Glutamatergic neuron (in vitro differentiated cells): ENCODE measurements at regions not wholly inside any gene's neighbourhood (a gene's known extent, or its start where the extent isn't known, plus 50 kb on each side); places are given as distances from the start of the nearest gene placed in this dataset.

Experiments used
- DNase-seq: peaks from one replicate; pipeline ENCODE4 v3.0.0; 2022
- H3K27ac Mint-ChIP-seq: one replicate; pipeline ENCODE4 v1.8.0; 2020; ENCODE audit warnings: mild to moderate bottlenecking, mixed read lengths, inconsistent platforms; ENCODE audit not compliant: unreplicated experiment
- H3K27me3 Mint-ChIP-seq: one replicate; pipeline ENCODE4 v1.8.0; 2020; ENCODE audit warnings: mild to moderate bottlenecking, moderate library complexity, mixed read lengths, inconsistent platforms; ENCODE audit not compliant: unreplicated experiment
- H3K36me3 Mint-ChIP-seq: one replicate; pipeline ENCODE4 v1.8.0; 2020; ENCODE audit warnings: mild to moderate bottlenecking, mixed read lengths, inconsistent platforms; ENCODE audit not compliant: unreplicated experiment
- H3K4me1 Mint-ChIP-seq: one replicate; pipeline ENCODE4 v1.8.0; 2020; ENCODE audit warnings: mild to moderate bottlenecking, low read depth, mixed read lengths, inconsistent platforms; ENCODE audit not compliant: unreplicated experiment
- H3K4me3 Mint-ChIP-seq: one replicate; pipeline ENCODE4 v1.8.0; 2020; ENCODE audit warnings: mild to moderate bottlenecking, mixed read lengths, inconsistent platforms; ENCODE audit not compliant: unreplicated experiment
- H3K9me3 Mint-ChIP-seq: one replicate; pipeline ENCODE4 v1.8.0; 2020; ENCODE audit warnings: mild to moderate bottlenecking, moderate library complexity, mixed read lengths, inconsistent platforms; ENCODE audit not compliant: unreplicated experiment
- CTCF ChIP-seq: fragments of 200-600 bp; sonication (generic); IDR thresholded peaks from one replicate; pipeline ENCODE4 v1.5.0; 2021; ENCODE audit not compliant: partially characterized antibody, unreplicated experiment

- H3K4me3 Mint-ChIP-seq: no peak overlapping the region
- H3K27me3 Mint-ChIP-seq: peaks cover 1% of the 10 kb centered on the region
- TF ChIP-seq CTCF: no peak
- no peaks in the 10 kb centered on the region for H3K9me3 Mint-ChIP-seq
- H3K4me1 Mint-ChIP-seq: no peaks in the 10 kb centered on the region
- H3K36me3 Mint-ChIP-seq: no peaks in the 10 kb centered on the region
- DNase-seq: no peak
- H3K27ac Mint-ChIP-seq: no peak overlapping the region
These were observed 72.2 kb upstream of the ATP6AP2 start for GRCh38 chrX:40508560-40508959.

DNA sequence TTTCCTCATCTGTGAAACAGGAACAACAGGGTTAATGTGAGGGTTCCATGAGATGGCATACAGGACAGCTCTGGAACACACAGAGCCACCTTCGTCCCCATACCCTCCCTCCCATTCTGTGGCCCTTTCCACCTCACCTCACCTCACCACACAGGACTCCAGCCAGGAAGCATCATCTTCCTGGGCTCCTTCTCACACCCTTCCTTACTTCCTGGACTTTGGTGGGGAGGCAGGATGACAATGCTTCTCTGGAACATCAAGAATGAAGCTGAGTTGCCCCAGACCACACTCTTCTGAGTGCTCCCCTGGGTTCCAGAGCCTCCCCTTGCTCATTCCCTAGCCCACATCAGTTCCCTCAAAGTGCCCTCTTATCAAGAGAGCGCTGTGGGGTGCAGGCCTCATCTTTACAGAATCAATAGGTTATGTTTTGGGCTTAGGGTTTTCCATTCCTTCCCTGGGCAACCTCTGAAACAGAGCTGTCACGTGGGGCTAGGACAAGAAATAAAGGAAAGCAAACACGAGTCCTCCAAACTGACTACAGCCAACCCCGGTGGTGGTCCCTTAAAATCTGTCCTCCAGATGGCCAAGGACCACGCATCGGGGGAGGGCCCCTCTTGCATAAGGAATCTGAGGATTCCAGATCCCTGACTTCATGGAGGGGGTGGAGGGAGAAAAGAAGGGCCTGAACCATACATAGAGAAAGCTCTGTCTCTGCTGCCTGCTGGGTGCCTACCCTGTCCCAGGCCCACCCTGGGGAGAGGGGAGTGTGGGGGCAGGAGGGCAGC, 74.4 kb upstream of the ATP6AP2 start:
- Mint-ChIP-seq H3K27ac (no peak overlapping the region), H3K27me3 (peaks cover 1% of the 10 kb centered on the region)

DNA sequence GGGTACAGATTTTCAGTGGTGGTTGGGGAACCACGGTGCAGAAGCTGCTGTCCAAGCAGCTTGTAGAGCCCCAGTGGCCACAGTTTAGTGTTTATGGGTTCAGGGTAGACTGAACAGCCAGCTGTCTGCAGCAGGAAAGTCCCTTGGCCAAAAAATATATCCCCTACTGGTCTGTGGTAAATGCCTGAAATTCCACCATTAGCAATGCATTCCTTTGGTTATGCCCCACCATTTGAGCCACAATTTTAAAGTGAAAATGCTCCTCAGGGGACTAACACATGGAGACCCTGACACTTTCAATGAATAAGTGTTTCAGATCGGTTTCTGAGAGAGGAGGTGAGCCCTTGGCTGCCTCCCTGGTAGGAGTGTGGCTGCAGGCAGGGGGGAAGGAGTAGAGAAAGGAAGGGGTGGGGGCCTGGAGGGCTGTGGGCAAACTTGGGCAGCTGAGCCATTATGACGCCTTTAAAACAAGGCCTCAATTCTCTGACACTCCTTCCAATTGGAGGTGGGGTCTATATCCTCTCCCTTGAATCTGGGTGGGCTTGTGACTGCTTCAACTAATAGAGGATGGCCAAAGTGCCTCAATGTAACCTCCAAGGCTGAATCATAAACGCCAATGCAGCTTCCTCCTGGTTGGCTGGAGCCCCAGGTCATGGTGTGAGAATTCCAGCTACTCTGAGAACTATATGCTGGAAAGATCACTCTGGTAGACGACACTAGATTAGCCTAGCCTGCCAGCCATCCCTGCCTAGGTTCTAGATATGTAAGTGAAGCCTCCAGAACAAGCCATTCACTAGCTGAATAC, 75.8 kb upstream of the ATP6AP2 start:
- Mint-ChIP-seq H3K27me3 (peaks cover 1% of the 10 kb centered on the region), H3K4me3 (no peak overlapping the region), H3K4me1 (no peaks in the 10 kb centered on the region)

More for the DNA sequence above, 74.4 kb upstream of the ATP6AP2 start:
- Mint-ChIP-seq H3K9me3 (no peaks in the 10 kb centered on the region), H3K36me3 (no peaks in the 10 kb centered on the region), H3K4me1 (no peaks in the 10 kb centered on the region), H3K4me3 (no peak overlapping the region)
- no peak for TF ChIP-seq CTCF
- no peak for DNase-seq

DNA sequence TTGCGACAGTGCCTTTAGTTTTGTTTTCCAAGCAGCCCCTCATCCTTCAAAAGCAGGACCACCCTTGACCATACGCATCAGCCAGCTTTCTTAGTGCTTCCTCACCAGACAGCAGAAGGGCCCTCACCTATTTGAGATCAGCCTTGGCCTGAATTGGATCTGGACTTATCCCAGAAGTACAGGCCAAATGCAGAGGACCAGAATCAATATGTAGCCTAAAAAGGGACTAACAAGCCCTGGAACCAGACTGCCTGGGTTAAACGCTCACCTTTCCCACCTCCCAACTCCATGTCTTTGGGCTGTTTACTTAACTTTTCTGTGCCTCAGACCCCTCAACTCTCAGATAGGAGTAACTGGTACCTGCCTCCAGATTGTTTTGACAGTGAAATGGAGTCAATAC, 77.7 kb upstream of the ATP6AP2 start:
- Mint-ChIP-seq H3K36me3 (no peaks in the 10 kb centered on the region), H3K4me1 (no peaks in the 10 kb centered on the region), H3K27me3 (peaks cover 3% of the 10 kb centered on the region), H3K9me3 (no peaks in the 10 kb centered on the region), H3K27ac (no peak overlapping the region), H3K4me3 (no peak overlapping the region)
- DNase-seq: no peak
- TF ChIP-seq CTCF: no peak

More for the DNA sequence above, 75.8 kb upstream of the ATP6AP2 start:
- no peak for DNase-seq
- no peaks in the 10 kb centered on the region for H3K36me3 Mint-ChIP-seq
- H3K27ac Mint-ChIP-seq: no peak overlapping the region
- H3K9me3 Mint-ChIP-seq: no peaks in the 10 kb centered on the region
- no peak for TF ChIP-seq CTCF

DNA sequence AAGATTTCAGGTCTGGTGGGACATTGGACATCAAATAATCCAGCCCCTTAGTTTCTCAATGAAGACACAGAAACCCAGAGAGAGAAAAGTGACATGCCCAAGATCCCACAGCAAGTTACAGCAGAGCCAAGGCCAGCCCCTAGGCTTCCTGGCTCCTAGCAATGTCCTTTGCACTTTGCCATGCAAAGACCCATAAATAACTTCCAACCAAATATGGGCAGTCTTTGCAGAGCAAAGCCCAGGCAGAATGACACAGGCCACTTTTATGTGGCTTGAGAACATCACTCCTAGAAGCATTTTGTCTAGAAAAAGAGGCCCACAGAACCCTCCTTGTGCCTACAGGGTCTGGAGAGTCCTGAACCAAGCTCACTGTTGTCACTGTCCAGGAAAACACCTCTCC, 78.1 kb upstream of the ATP6AP2 start:
- Mint-ChIP-seq H3K27me3 (peaks cover 3% of the 10 kb centered on the region), H3K4me1 (peaks cover 2% of the 10 kb centered on the region), H3K27ac (no peak overlapping the region), H3K4me3 (no peak overlapping the region), H3K36me3 (no peaks in the 10 kb centered on the region), H3K9me3 (no peaks in the 10 kb centered on the region)
- no peak for TF ChIP-seq CTCF
- DNase-seq: no peak
